Kidney (tissue), 13 donors: ENCODE measurements at regions not wholly inside any gene's neighbourhood (a gene's known extent, or its start where the extent isn't known, plus 50 kb on each side); places are given as distances from the start of the nearest gene placed in this dataset.

ENCODE experiments used
- DNase-seq, 5 donors: peaks; one replicate each; pipeline ENCODE4 v3.0.0-alpha.2; 2013 to 2020
- FAIRE-seq: peaks from 2 replicates; lab custom pipeline; 2012; peaks lifted over from hg19 to GRCh38; lab: Jason Lieb, UNC
- H3K27ac ChIP-seq, 2 donors: one replicate each; pipeline ENCODE4 v1.7.0; 2013; ENCODE audit warnings: low read depth in 2 of 2, low read length in 2 of 2, inconsistent platforms in 1 of 2
- H3K27me3 ChIP-seq: one replicate; pipeline ENCODE4 v1.7.1; 2013; ENCODE audit warnings: low read length, inconsistent platforms; ENCODE audit not compliant: control insufficient read depth, insufficient read depth
- H3K36me3 ChIP-seq, 3 donors: one replicate each; pipeline versions ENCODE4 v1.7.0 to v1.7.1; 2013; ENCODE audit warnings: low read length in 3 of 3, control low read depth in 1 of 3, inconsistent platforms in 1 of 3; ENCODE audit not compliant: insufficient read depth in 3 of 3, control insufficient read depth in 2 of 3
- H3K4me1 ChIP-seq, 3 donors: one replicate each; pipeline versions ENCODE4 v1.7.0 to v1.7.1; 2013; ENCODE audit warnings: low read length in 3 of 3, inconsistent platforms in 1 of 3, low read depth in 1 of 3; ENCODE audit not compliant: control insufficient read depth in 2 of 3, insufficient read depth in 2 of 3
- H3K4me3 ChIP-seq, 3 donors: one replicate each; pipeline versions ENCODE4 v1.7.0 to v1.8.1; 2013; ENCODE audit warnings: low read length in 3 of 3, control low read depth in 1 of 3, inconsistent platforms in 1 of 3
- H3K9ac ChIP-seq, 3 donors: one replicate each; pipeline versions ENCODE4 v1.7.0 to v1.7.1; 2013; ENCODE audit warnings: low read length in 3 of 3, control low read depth in 1 of 3, inconsistent platforms in 1 of 3
- H3K9me3 ChIP-seq, 3 donors: one replicate each; pipeline versions ENCODE4 v1.7.0 to v1.7.1; 2013; ENCODE audit warnings: low read length in 3 of 3, control low read depth in 1 of 3, inconsistent platforms in 1 of 3; ENCODE audit not compliant: control insufficient read depth in 2 of 3, insufficient read depth in 1 of 3
- intact Hi-C: fragments of 100-400 bp; cut with DNase I; formaldehyde crosslinking; loops from one replicate; pipeline ENCODE4 v1.11.1; 2022
- TF ChIP-seq, protein P1 (sequence below): IDR thresholded peaks from 3 replicates; pipeline ENCODE4 v1.5.1; 2012; ENCODE audit warnings: mild to moderate bottlenecking, moderate library complexity, borderline replicate concordance; ENCODE audit not compliant: insufficient read depth; ENCODE audit errors: extremely low read depth
- donor health status: control.
- donor health status: control.
- donor health status: control.
- donor health status: control.
- donor health status: control.
- donor health status: DM: yes; HTN: yes; CAD: no.
- donor health status: Normal renal cell carcinoma (clear cell type).

DNA sequence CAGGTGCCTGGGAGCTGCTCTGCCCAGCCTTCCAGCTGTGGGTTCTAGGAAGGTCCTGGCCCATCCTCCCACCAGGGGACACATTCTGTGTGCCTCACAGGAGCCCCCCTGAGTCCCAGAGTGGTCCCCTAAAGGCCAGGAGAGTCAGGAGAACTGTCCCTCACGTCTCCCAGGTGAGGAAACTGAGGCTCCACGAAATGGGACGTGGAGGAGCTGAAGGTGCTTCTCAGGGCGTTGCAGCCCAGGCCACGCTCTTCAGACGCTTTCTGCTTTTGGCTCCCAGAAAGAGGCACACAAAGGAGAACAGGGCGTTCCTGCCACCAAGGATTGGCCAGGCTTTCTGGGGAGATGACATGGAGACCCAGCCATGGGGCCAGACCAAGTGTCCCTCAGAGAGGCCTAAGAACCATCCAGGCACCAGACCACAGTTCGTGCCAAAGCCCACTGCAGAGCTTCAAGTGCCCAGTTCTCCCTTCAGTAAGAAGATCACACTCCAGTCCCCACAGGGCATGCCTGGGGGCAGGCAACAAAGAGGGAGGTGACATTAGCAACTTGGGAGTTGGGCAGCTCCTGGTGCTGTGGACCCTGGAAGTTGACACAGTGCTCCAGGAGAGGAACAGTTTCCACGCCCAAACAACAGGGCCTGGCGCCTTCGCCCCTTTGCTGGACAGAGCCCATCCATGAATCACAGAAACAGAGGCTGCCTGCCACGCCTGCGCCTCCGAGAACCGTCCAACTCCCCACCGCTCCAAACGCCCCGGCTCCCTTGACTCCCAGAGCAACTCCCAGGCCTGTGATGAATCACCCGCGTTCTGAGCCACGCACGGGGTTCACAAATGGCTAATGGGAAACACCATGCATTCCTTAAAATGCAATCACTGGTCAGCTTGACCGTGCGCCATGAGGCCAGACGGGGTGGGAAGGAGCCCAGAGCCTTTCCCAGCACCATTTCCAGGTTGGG, 589.2 kb downstream of the BRD1 start:
- Histone ChIP-seq H3K4me3 (no peak overlapping the region), H3K4me1 (no peaks in the 10 kb centered on the region), H3K9me3 (no peaks in the 10 kb centered on the region), H3K27ac (no peak overlapping the region), H3K36me3 (no peaks in the 10 kb centered on the region), H3K9ac (no peak overlapping the region), H3K27me3 (no peaks in the 10 kb centered on the region)
- TF ChIP-seq, protein P1, sequence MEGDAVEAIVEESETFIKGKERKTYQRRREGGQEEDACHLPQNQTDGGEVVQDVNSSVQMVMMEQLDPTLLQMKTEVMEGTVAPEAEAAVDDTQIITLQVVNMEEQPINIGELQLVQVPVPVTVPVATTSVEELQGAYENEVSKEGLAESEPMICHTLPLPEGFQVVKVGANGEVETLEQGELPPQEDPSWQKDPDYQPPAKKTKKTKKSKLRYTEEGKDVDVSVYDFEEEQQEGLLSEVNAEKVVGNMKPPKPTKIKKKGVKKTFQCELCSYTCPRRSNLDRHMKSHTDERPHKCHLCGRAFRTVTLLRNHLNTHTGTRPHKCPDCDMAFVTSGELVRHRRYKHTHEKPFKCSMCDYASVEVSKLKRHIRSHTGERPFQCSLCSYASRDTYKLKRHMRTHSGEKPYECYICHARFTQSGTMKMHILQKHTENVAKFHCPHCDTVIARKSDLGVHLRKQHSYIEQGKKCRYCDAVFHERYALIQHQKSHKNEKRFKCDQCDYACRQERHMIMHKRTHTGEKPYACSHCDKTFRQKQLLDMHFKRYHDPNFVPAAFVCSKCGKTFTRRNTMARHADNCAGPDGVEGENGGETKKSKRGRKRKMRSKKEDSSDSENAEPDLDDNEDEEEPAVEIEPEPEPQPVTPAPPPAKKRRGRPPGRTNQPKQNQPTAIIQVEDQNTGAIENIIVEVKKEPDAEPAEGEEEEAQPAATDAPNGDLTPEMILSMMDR = no peak
- DNase-seq (peak in 1 of 5 donors; percentile 52), FAIRE-seq (no peak)
- intact Hi-C loops = no loop called here

DNA sequence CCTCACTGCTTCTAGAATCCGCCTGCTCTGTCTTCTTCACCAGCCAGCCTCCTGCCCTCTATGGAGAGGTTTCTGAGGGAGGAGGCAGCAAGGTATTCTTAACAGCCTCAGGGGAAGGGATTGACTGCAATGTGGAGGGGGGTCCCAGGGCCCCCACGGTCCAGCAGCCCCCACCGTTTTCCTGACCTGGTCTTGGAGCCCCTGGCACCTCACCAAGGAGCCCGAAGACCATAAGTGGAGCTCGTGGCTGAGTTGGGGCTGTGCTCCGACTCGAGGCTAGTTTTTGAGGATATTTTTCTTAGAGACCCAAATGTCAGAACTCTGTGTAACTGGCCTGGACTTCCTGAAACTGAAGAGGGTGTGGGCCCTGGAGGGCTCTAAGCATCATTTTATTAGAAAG, 590.0 kb downstream of the BRD1 start:
- Histone ChIP-seq H3K4me1 (no peaks in the 10 kb centered on the region), H3K9ac (no peak overlapping the region), H3K36me3 (no peaks in the 10 kb centered on the region), H3K9me3 (no peaks in the 10 kb centered on the region), H3K27me3 (no peaks in the 10 kb centered on the region), H3K4me3 (no peak overlapping the region), H3K27ac (no peak overlapping the region)
- TF ChIP-seq, protein P1 = no peak
- intact Hi-C loops = no loop called here
- DNase-seq (no peak), FAIRE-seq (no peak)

DNA sequence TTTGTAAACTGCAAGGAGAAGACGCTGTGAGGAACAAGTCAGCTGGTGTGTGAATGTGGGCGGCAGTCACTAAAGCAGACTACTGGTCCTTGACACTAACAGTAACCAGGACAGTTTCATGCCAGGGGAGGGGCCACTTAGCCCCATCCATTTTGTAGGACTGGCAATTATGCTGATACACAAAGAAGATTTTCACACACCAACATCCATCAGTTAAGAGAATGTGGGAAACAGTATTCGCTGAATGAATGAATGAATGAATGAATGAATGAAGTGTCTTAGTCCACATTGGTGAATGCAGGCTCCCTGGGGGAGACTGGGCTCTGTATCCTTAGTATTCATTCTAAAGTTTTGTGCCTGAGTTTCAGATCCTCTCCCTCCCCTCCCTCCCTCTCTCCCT, 590.4 kb downstream of the BRD1 start:
- Histone ChIP-seq H3K9ac (no peak overlapping the region), H3K27me3 (no peaks in the 10 kb centered on the region), H3K9me3 (no peaks in the 10 kb centered on the region), H3K27ac (no peak overlapping the region), H3K4me3 (no peak overlapping the region), H3K4me1 (no peaks in the 10 kb centered on the region), H3K36me3 (no peaks in the 10 kb centered on the region)
- DNase-seq (no peak), FAIRE-seq (no peak)
- TF ChIP-seq, protein P1 = no peak
- intact Hi-C loops = no loop called here
